ENCODE measurements at regions not wholly inside any gene's neighbourhood (a gene's known extent, or its start where the extent isn't known, plus 50 kb on each side); places are given as distances from the start of the nearest gene placed in this dataset.

GRCh38 chr9:25513509-25514033 is 164.7 kb downstream of the TUSC1 start:
- Histone ChIP-seq H3K4me3 (no peak overlapping the region), H3K36me3 (no peaks in the 10 kb centered on the region), H3K27ac (no peak overlapping the region), H3K27me3 (replicated peaks in 1 of 7) (no peaks in the 10 kb centered on the region), H3K4me1 (no peaks in the 10 kb centered on the region), H3K9me3 (peaks cover 0 to under 1% (median 0%) of the 10 kb centered on the region in 8 donors)
- TF ChIP-seq CTCF (IDR thresholded peaks at IDR 0.05 in 8 of 11, conservative IDR thresholded peaks at IDR 0.05 in 3 of 11) (no peak), POLR2A (IDR thresholded peaks at IDR 0.05) (no peak)
- intact Hi-C loops (cut with DNase I; ENCODE audit: low total_unique reads): no loop called here
- WGBS, 5 donors: 47 to 80% (median 62%) methylated on average over 3 of the region's 3 CpGs
- no peak for DNase-seq

- Histone ChIP-seq H3K27me3 (replicated peaks in 1 of 7) (no peaks in the 10 kb centered on the region), H3K9me3 (peaks cover 5 to 67% (median 50%) of the 10 kb centered on the region in 8 donors), H3K36me3 (no peaks in the 10 kb centered on the region), H3K27ac (no peak overlapping the region), H3K4me3 (no peak overlapping the region), H3K4me1 (no peaks in the 10 kb centered on the region)
- intact Hi-C loops (cut with DNase I; ENCODE audit: low total_unique reads): no loop called here
- TF ChIP-seq POLR2A (IDR thresholded peaks at IDR 0.05): no peak
- TF ChIP-seq CTCF (IDR thresholded peaks at IDR 0.05 in 8 of 11, conservative IDR thresholded peaks at IDR 0.05 in 3 of 11): no peak
- TF ChIP-seq POLR2AphosphoS5 (IDR thresholded peaks at IDR 0.05): no peak
- no peak for DNase-seq
- 20 to 47% (median 45%) methylated on average over 1 of the region's 1 CpG for WGBS, 5 donors
These were observed 172.6 kb downstream of the TUSC1 start for GRCh38 chr9:25505644-25506043.

- TF ChIP-seq POLR2A (IDR thresholded peaks at IDR 0.05) (no peak), CTCF (IDR thresholded peaks at IDR 0.05 in 8 of 11, conservative IDR thresholded peaks at IDR 0.05 in 3 of 11) (no peak), POLR2AphosphoS5 (IDR thresholded peaks at IDR 0.05) (no peak)
- no peaks in the 10 kb centered on the region for H3K27me3 ChIP-seq (replicated peaks in 1 of 7)
- H3K4me3 ChIP-seq: no peak overlapping the region
- peaks cover 0 to 13% (median 2%) of the 10 kb centered on the region in 8 donors for H3K9me3 ChIP-seq
- no peak overlapping the region for H3K27ac ChIP-seq
- intact Hi-C loops (cut with DNase I; ENCODE audit: low total_unique reads): no loop called here
- no peaks in the 10 kb centered on the region for H3K36me3 ChIP-seq
- DNase-seq: no peak
- H3K4me1 ChIP-seq: no peaks in the 10 kb centered on the region
- WGBS, 5 donors: 39 to 63% (median 54%) methylated on average over 1 of the region's 1 CpG
These were observed 196.9 kb downstream of the TUSC1 start for GRCh38 chr9:25481372-25481771.

GRCh38 chr9:25480696-25481095 is 197.5 kb downstream of the TUSC1 start:
- Histone ChIP-seq H3K9me3 (peaks cover 0 to 13% (median 1%) of the 10 kb centered on the region in 8 donors), H3K27me3 (replicated peaks in 1 of 7) (no peaks in the 10 kb centered on the region), H3K36me3 (no peaks in the 10 kb centered on the region), H3K4me3 (no peak overlapping the region), H3K4me1 (no peaks in the 10 kb centered on the region), H3K27ac (no peak overlapping the region)
- intact Hi-C loops (cut with DNase I; ENCODE audit: low total_unique reads): no loop called here
- TF ChIP-seq CTCF (IDR thresholded peaks at IDR 0.05 in 8 of 11, conservative IDR thresholded peaks at IDR 0.05 in 3 of 11): no peak
- TF ChIP-seq POLR2A (IDR thresholded peaks at IDR 0.05): no peak
- no peak for TF ChIP-seq POLR2AphosphoS5 (IDR thresholded peaks at IDR 0.05)
- no peak for DNase-seq

Measured in spleen (tissue), 11 donors.